Cerebellar cortex (tissue), 1 donor: ENCODE measurements at regions not wholly inside any gene's neighbourhood (a gene's known extent, or its start where the extent isn't known, plus 50 kb on each side); places are given as distances from the start of the nearest gene placed in this dataset.

Experiments
- DNase-seq: peaks from one replicate; pipeline ENCODE4 v3.0.0-alpha.2; 2015; ENCODE audit warnings: low spot score

GRCh38 chr15:25504307-25504706 lies 65.5 kb upstream of the UBE3A start:
- DNase-seq: no peak

DNA sequence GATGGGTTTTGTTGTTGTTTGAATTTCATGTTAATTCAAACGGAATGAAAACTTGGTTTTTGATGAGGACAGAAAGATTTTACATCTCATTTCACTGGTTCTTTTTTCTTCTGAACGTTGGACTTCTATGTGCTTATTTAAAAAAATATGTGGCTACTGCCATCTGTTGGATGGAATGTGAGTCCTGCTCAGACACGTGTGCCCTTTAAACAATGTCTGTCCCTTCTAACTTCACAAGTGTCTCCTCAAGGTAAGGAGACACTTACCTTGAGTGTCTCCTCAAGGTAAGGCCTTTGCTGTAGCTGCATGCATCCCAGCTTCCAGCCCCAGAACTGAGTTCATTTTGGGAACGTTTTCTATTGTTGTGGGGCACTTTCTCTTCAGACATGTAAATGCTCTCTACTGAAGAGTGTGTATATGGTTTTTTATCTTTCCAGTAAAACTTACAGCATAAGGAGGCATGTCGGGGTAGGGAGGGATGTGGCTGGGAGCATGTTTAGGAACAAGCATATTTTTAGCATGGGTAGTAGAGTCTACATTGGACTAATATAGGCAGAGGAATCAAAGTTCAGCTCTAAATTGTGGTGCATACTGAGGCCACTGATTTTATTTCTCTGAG lies 63.1 kb upstream of the UBE3A start:
- DNase-seq: peak; percentile 73

- no peak for DNase-seq
These were observed 60.0 kb upstream of the UBE3A start for GRCh38 chr15:25498835-25499234.

DNA sequence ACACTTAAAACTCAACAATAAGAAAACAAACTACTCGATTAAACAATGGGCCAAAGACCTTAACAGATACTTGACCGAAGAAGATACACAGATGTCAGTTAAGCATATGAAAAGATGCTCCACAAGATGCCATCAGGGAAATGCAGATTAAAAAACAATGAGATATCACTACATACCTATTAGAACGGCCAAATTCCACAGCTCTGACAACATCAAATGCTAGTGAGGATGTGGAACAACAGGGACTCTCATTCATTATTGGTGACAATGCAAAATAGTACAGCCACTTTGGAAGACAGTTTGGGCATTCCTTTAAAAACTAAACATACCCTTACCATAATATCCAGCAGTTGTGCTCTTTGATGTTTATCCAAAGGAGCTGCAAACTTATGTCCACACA lies 59.1 kb upstream of the UBE3A start:
- DNase-seq: no peak

DNA sequence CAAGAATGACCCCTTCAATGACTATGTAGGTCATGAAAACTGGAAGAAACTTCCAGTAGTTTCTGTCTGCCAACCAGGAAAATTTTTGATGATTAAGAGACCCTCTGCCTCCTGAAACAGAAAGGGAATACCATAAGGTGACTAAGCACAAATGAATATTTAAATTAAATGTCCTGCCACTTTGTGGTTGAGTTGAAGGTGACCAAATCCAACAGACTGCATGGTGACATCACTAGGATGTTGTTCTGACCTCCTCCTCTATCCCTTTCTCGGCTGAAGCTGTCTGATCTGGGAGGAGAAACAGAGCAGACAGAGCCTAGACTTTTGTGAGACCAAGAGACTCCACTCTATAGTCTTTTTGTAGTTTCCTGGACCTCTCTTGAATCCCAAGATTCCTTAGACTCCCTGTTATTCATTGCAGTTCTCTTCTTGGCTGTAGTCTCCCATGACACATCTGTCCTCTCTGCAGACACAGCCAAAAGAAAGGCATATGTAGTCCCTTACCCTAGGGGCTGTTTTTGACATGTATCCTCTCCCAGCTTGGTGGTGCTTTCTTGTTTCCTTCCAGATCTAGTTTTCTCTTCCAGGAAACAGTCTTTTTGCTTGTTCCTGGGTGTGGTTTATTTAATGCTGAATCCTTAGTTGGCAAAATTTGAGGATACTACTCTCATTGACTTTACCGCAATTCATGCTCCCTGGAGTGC lies 55.2 kb upstream of the UBE3A start:
- no peak for DNase-seq

DNA sequence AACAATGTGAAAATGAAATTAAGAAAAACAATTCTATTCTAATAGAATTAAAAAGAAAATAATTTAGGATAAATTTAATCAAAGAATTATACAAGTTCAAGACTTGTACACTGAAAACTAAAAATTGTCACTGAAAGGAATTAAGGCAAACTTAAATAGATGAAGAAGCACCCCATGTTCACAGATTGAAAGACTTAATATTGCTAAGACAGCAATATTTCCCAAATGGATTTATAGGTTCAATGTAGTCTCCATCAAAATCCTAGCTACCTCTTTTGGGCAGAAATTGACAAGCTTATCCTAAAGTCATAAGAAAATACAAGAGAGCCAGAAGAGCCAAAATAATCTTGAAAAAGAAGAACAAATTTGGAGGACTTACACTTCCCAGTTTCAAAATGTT lies 53.5 kb upstream of the UBE3A start:
- no peak for DNase-seq
